ENCODE measurements at regions not wholly inside any gene's neighbourhood (a gene's known extent, or its start where the extent isn't known, plus 50 kb on each side); places are given as distances from the start of the nearest gene placed in this dataset.

- no peak for DNase-seq (ENCODE audit: low spot score)
- no peak for ATAC-seq (ENCODE audit: low FRiP score)
- no peak for TF ChIP-seq CTCF (IDR thresholded peaks at IDR 0.05)
Measured at GRCh38 chr4:4690854-4691253, 149.0 kb upstream of the STX18 start.

GRCh38 chr4:4689694-4690440 is 148.0 kb upstream of the STX18 start:
- ATAC-seq (ENCODE audit: low FRiP score) (no peak), DNase-seq (ENCODE audit: low spot score) (no peak)
- no peak for TF ChIP-seq CTCF (IDR thresholded peaks at IDR 0.05)

- no peak for DNase-seq (ENCODE audit: low spot score)
- ATAC-seq (ENCODE audit: low FRiP score): no peak
- TF ChIP-seq CTCF (IDR thresholded peaks at IDR 0.05): no peak
Measured at GRCh38 chr4:4687935-4688727, 146.3 kb upstream of the STX18 start.

- DNase-seq (ENCODE audit: low spot score) (no peak), ATAC-seq (ENCODE audit: low FRiP score) (no peak)
- no peak for TF ChIP-seq CTCF (IDR thresholded peaks at IDR 0.05)
Measured at GRCh38 chr4:4687100-4687499, 145.3 kb upstream of the STX18 start.

GRCh38 chr4:4685810-4686795 is 144.3 kb upstream of the STX18 start:
- ATAC-seq (ENCODE audit: low FRiP score): no peak
- TF ChIP-seq CTCF (IDR thresholded peaks at IDR 0.05): no peak
- DNase-seq (ENCODE audit: low spot score): no peak

- no peak for ATAC-seq (ENCODE audit: low FRiP score)
- no peak for TF ChIP-seq CTCF (IDR thresholded peaks at IDR 0.05)
- DNase-seq (ENCODE audit: low spot score): no peak
Measured at GRCh38 chr4:4681653-4682052, 139.8 kb upstream of the STX18 start.

All from omental fat pad (tissue), 3 donors.